Gastrocnemius medialis (tissue), 4 donors: ENCODE measurements at regions not wholly inside any gene's neighbourhood (a gene's known extent, or its start where the extent isn't known, plus 50 kb on each side); places are given as distances from the start of the nearest gene placed in this dataset.

Experiments used
- POLR2A ChIP-seq, 2 donors: fragments of 450-650 bp; IDR thresholded peaks; one replicate each; pipeline ENCODE4 v1.6.1; 2017; ENCODE audit warnings: antibody characterized with exemption in 2 of 2, mild to moderate bottlenecking in 2 of 2, moderate library complexity in 2 of 2
- TF ChIP-seq, protein P1 (sequence below), 5 experiments: fragments of 450-650 bp in 3 of 5; fragments of 200-600 bp in 2 of 5; sonication (generic) in 2 of 5; IDR thresholded peaks in 4 of 5; conservative IDR thresholded peaks in 1 of 5; 1 replicate in 4 of 5; 2 replicates in 1 of 5; pipeline ENCODE4 v1.5.1; 2016 to 2019; ENCODE audit warnings: antibody characterized with exemption in 5 of 5, mild to moderate bottlenecking in 3 of 5, moderate library complexity in 3 of 5

DNA sequence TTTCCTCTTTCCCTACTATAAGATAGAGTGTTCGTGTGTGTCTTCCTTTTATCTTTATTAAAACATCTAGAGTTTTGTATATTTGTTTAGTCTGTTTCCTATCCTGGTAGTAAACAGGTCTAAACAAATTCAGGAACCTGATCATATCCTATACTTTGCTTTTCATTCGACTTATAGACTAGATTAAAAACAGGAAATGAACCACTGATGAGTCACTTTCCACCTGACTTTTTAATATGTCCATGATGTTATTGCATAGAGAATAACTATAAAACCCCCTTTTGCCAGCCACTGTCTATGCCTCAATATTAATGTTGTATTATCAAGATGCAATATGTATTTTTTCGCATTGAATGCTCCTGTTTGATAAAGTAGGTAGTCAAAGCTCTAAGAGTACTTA is 1794.0 kb downstream of the STIM2 start:
- TF ChIP-seq, protein P1, sequence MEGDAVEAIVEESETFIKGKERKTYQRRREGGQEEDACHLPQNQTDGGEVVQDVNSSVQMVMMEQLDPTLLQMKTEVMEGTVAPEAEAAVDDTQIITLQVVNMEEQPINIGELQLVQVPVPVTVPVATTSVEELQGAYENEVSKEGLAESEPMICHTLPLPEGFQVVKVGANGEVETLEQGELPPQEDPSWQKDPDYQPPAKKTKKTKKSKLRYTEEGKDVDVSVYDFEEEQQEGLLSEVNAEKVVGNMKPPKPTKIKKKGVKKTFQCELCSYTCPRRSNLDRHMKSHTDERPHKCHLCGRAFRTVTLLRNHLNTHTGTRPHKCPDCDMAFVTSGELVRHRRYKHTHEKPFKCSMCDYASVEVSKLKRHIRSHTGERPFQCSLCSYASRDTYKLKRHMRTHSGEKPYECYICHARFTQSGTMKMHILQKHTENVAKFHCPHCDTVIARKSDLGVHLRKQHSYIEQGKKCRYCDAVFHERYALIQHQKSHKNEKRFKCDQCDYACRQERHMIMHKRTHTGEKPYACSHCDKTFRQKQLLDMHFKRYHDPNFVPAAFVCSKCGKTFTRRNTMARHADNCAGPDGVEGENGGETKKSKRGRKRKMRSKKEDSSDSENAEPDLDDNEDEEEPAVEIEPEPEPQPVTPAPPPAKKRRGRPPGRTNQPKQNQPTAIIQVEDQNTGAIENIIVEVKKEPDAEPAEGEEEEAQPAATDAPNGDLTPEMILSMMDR (IDR thresholded peaks at IDR 0.05 in 4 of 5, conservative IDR thresholded peaks at IDR 0.05 in 1 of 5), result no peak
- TF ChIP-seq POLR2A (IDR thresholded peaks at IDR 0.05), result no peak
